ENCODE measurements at regions not wholly inside any gene's neighbourhood (a gene's known extent, or its start where the extent isn't known, plus 50 kb on each side); places are given as distances from the start of the nearest gene placed in this dataset.

GRCh38 chr3:64888165-64888564, 200.4 kb upstream of the ADAMTS9 start:
- TF ChIP-seq EZH2 (IDR thresholded peaks at IDR 0.05; ENCODE audit: insufficient read depth, poor library complexity, severe bottlenecking) (no peak), EZH2phosphoT487 (IDR thresholded peaks at IDR 0.05; ENCODE audit: insufficient read depth, low read depth) (no peak)
